Endodermal cell (in vitro differentiated cells): ENCODE measurements at regions not wholly inside any gene's neighbourhood (a gene's known extent, or its start where the extent isn't known, plus 50 kb on each side); places are given as distances from the start of the nearest gene placed in this dataset.

Experiments
- DNase-seq: peaks from one replicate; pipeline ENCODE4 v3.0.0-alpha.2; 2017
- H3K27ac ChIP-seq: 2 replicates; pipeline ENCODE4 v1.5.1; 2013; ENCODE audit warnings: mild to moderate bottlenecking, low read depth, low read length, moderate library complexity
- H3K27me3 ChIP-seq: 2 replicates; pipeline ENCODE4 v1.6.1; 2013; ENCODE audit warnings: mild to moderate bottlenecking, low read length, moderate library complexity; ENCODE audit not compliant: insufficient read depth, control insufficient read depth, poor library complexity, severe bottlenecking
- H3K36me3 ChIP-seq: 2 replicates; pipeline ENCODE4 v1.7.0; 2013; ENCODE audit warnings: mild to moderate bottlenecking, low read length, moderate library complexity; ENCODE audit not compliant: control insufficient read depth, insufficient read depth
- H3K4me1 ChIP-seq: one replicate; pipeline ENCODE4 v1.7.0; 2013; ENCODE audit warnings: low read length; ENCODE audit not compliant: control insufficient read depth, insufficient read depth
- H3K4me3 ChIP-seq: 2 replicates; pipeline ENCODE4 v1.5.1; 2013; ENCODE audit warnings: mild to moderate bottlenecking, low read length, moderate library complexity
- H3K9ac ChIP-seq: 2 replicates; pipeline ENCODE4 v1.6.1; 2013; ENCODE audit warnings: mild to moderate bottlenecking, low read length, moderate library complexity; ENCODE audit not compliant: poor library complexity, severe bottlenecking; ENCODE audit errors: extremely low read depth
- H3K9me3 ChIP-seq: 2 replicates; pipeline ENCODE4 v1.6.1; 2013; ENCODE audit warnings: mild to moderate bottlenecking, low read length, moderate library complexity; ENCODE audit not compliant: control insufficient read depth
- H3K27ac Mint-ChIP-seq: 2 replicates; pipeline ENCODE4 v1.8.0; 2020; ENCODE audit warnings: mixed read lengths
- H3K27me3 Mint-ChIP-seq: 2 replicates; pipeline ENCODE4 v1.8.0; 2021; ENCODE audit warnings: mild to moderate bottlenecking, mixed read lengths; ENCODE audit not compliant: insufficient read depth
- H3K36me3 Mint-ChIP-seq: 2 replicates; pipeline ENCODE4 v1.8.0; 2020; ENCODE audit warnings: low read depth, mixed read lengths
- H3K4me1 Mint-ChIP-seq: 2 replicates; pipeline ENCODE4 v1.8.0; 2020; ENCODE audit warnings: mixed read lengths
- H3K4me3 Mint-ChIP-seq: 2 replicates; pipeline ENCODE4 v1.8.0; 2020; ENCODE audit warnings: mild to moderate bottlenecking, moderate library complexity, mixed read lengths
- H3K9me3 Mint-ChIP-seq: 2 replicates; pipeline ENCODE4 v1.8.0; 2020; ENCODE audit warnings: mild to moderate bottlenecking, mixed read lengths
- CTCF ChIP-seq: fragments of 200-600 bp; sonication (generic); conservative IDR thresholded peaks from 2 replicates; pipeline ENCODE4 v1.5.0; 2021; ENCODE audit warnings: antibody characterized with exemption, mild to moderate bottlenecking
- WGBS, 2 experiments: methylation state at CpG; one replicate each; pipeline versions ENCODE4 v1.1.5 to v1.1.7; 2013; ENCODE audit warnings: missing lambda C conversion rate in 2 of 2, mixed read lengths in 1 of 2; ENCODE audit not compliant: insufficient coverage in 1 of 2, insufficient read length in 1 of 2; 5-methylcytosine and 5-hydroxymethylcytosine counted together

DNA sequence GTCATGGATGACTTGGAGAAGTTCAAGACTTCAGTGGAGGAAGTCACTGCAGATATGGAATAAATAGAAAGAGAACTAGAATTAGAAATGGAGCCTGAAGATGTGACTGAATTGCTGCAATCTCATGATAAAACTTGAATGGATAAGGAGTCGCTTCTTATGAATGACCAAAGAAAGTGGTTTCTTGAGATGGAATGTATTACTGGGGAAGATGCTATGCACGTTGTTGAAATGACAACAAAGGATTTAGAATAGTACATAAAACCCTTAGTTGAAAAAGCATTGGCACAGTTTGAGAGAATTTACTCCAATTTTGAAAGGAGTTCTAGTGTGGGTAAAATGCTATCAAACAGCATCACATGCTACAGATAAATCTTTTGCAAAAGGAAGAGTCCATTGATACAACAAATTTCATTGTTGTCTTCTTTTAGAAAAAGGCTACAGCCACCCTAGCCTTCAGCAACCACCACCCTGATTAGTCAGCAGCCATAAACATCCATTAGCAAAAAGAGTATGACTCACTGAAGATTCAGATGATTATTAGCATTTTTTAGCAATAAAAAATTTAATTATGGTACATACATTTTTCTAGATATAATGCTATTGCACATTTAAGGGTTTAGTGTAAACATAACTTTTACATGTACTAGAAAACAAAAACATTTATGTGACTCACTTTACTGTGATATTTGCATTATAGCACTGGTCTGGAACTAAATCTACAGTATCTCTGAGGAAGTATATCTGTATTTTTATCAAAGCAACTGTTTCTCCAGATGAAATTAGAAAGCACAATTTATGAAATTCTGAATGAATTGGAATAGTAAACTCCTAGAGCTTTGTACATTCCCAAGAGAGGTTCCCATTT, 110.5 kb upstream of the TACR1 start:
- Histone ChIP-seq H3K4me3 (no peak overlapping the region), H3K27me3 (no peaks in the 10 kb centered on the region), H3K4me1 (no peaks in the 10 kb centered on the region), H3K27ac (no peak overlapping the region), H3K36me3 (no peaks in the 10 kb centered on the region), H3K9me3 (no peaks in the 10 kb centered on the region), H3K9ac (no peak overlapping the region)
- peaks cover 1% of the 10 kb centered on the region for H3K27me3 Mint-ChIP-seq
- DNase-seq = no peak
- no peak overlapping the region for H3K4me3 Mint-ChIP-seq
- H3K4me1 Mint-ChIP-seq = no peaks in the 10 kb centered on the region
- H3K36me3 Mint-ChIP-seq = no peaks in the 10 kb centered on the region
- H3K27ac Mint-ChIP-seq = no peak overlapping the region
- no peaks in the 10 kb centered on the region for H3K9me3 Mint-ChIP-seq
- no peak for TF ChIP-seq CTCF
- WGBS, 2 experiments = 85 to 100% methylated on average over 2 of the region's 2 CpGs

DNA sequence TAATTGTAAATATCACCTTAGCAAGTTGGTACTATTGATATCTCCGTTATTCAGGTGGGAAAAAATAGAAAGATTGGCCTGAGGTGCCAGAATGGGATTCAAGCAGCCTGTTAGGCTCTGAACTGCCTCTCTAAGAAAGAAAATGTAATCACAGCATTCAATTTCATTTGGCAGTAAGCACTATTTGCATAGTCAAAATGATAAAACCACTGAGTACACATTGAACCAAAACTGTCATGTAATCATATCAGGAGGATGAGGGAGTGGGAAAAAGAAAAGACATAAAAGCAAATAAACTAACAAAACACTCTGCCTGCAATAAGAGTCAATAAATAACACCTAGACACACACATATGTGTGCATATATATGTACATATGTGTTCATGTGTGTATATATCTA, 103.9 kb upstream of the TACR1 start:
- WGBS, 2 experiments = 96 to 100% methylated on average over 1 of the region's 1 CpG
- Histone ChIP-seq H3K4me3 (no peak overlapping the region), H3K4me1 (no peaks in the 10 kb centered on the region), H3K36me3 (no peaks in the 10 kb centered on the region), H3K27me3 (no peaks in the 10 kb centered on the region), H3K27ac (no peak overlapping the region), H3K9me3 (no peaks in the 10 kb centered on the region), H3K9ac (no peak overlapping the region)
- peaks cover 1% of the 10 kb centered on the region for H3K27me3 Mint-ChIP-seq
- no peak for TF ChIP-seq CTCF
- H3K4me3 Mint-ChIP-seq = no peak overlapping the region
- H3K27ac Mint-ChIP-seq = no peak overlapping the region
- H3K36me3 Mint-ChIP-seq = no peaks in the 10 kb centered on the region
- H3K9me3 Mint-ChIP-seq = peaks cover 6% of the 10 kb centered on the region
- H3K4me1 Mint-ChIP-seq = no peaks in the 10 kb centered on the region
- no peak for DNase-seq

- H3K4me1 ChIP-seq = no peaks in the 10 kb centered on the region
- no peak overlapping the region for H3K4me3 ChIP-seq
- no peak for DNase-seq
- no peak overlapping the region for H3K27ac ChIP-seq
- no peaks in the 10 kb centered on the region for H3K9me3 ChIP-seq
- Mint-ChIP-seq H3K4me3 (no peak overlapping the region), H3K9me3 (no peaks in the 10 kb centered on the region), H3K36me3 (no peaks in the 10 kb centered on the region), H3K27me3 (no peaks in the 10 kb centered on the region), H3K4me1 (no peaks in the 10 kb centered on the region), H3K27ac (no peak overlapping the region)
- H3K36me3 ChIP-seq = no peaks in the 10 kb centered on the region
- TF ChIP-seq CTCF = no peak
- no peaks in the 10 kb centered on the region for H3K27me3 ChIP-seq
- H3K9ac ChIP-seq = no peak overlapping the region
- 100% methylated on average over 1 of the region's 1 CpG for WGBS, 2 experiments
Observed at GRCh38 chr2:75294362-75294761, 95.0 kb upstream of the TACR1 start.
